ENCODE measurements at regions not wholly inside any gene's neighbourhood (a gene's known extent, or its start where the extent isn't known, plus 50 kb on each side); places are given as distances from the start of the nearest gene placed in this dataset.

DNA sequence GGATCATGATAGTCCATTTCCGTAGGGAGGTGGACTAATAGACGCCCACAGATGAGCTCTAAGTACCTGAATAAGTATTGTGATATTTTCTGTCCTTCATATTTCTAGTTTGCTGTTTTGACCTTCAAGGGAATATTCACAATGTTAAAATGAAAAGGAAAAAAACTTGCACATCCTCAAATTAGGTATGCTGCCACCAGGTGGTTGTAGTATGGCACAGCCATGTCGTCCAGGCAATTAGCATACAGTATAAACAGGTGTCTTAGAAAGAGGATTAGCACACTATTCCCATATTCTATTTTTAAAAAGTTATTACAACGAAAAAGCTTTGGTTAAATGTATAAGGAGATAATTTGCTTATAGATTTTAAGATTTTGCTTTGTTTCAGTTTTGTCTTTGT is 802.0 kb downstream of the RPA4 start:
- TF ChIP-seq, protein P1, sequence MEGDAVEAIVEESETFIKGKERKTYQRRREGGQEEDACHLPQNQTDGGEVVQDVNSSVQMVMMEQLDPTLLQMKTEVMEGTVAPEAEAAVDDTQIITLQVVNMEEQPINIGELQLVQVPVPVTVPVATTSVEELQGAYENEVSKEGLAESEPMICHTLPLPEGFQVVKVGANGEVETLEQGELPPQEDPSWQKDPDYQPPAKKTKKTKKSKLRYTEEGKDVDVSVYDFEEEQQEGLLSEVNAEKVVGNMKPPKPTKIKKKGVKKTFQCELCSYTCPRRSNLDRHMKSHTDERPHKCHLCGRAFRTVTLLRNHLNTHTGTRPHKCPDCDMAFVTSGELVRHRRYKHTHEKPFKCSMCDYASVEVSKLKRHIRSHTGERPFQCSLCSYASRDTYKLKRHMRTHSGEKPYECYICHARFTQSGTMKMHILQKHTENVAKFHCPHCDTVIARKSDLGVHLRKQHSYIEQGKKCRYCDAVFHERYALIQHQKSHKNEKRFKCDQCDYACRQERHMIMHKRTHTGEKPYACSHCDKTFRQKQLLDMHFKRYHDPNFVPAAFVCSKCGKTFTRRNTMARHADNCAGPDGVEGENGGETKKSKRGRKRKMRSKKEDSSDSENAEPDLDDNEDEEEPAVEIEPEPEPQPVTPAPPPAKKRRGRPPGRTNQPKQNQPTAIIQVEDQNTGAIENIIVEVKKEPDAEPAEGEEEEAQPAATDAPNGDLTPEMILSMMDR (IDR thresholded peaks at IDR 0.05; ENCODE audit: control extremely low read depth in 1 of 3, insufficient read depth in 1 of 3, low read depth in 1 of 3, low read length in 3 of 3): peak in 2 of 3 experiments; percentile 19 to 50; a peak in 2 of 4 replicates
- TF ChIP-seq YY1 (IDR thresholded peaks at IDR 0.05; ENCODE audit: low read depth, low read length) (no peak), TAF1 (IDR thresholded peaks at IDR 0.05; ENCODE audit: low read depth, low read length) (no peak), RXRA (IDR thresholded peaks at IDR 0.05; ENCODE audit: insufficient read depth, low read depth, low read length) (no peak), EP300 (IDR thresholded peaks at IDR 0.05; ENCODE audit: borderline replicate concordance in 1 of 2, low read depth in 2 of 2, low read length in 2 of 2) (no peak), EZH2 (IDR thresholded peaks at IDR 0.05; ENCODE audit: low read depth, low read length, severe bottlenecking) (no peak), ZNF274 (IDR thresholded peaks at IDR 0.05; ENCODE audit: borderline replicate concordance, extremely low read depth, low read length) (no peak), CREB1 (IDR thresholded peaks at IDR 0.05) (no peak), POLR2AphosphoS5 (IDR thresholded peaks at IDR 0.05; ENCODE audit: low read depth, low read length) (no peak), MAFK (IDR thresholded peaks at IDR 0.05; ENCODE audit: low read depth, low read length) (no peak), JUND (IDR thresholded peaks at IDR 0.05; ENCODE audit: low read length) (no peak), RAD21 (IDR thresholded peaks at IDR 0.05 in 1 of 2, conservative IDR thresholded peaks at IDR 0.05 in 1 of 2; ENCODE audit: low read depth in 2 of 2, low read length in 2 of 2) (peak; percentile 37 to 53; a peak in 3 of 4 replicates)
- TF ChIP-seq, protein P2, sequence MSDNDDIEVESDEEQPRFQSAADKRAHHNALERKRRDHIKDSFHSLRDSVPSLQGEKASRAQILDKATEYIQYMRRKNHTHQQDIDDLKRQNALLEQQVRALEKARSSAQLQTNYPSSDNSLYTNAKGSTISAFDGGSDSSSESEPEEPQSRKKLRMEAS (IDR thresholded peaks at IDR 0.05): no peak
- TF ChIP-seq, protein P3, sequence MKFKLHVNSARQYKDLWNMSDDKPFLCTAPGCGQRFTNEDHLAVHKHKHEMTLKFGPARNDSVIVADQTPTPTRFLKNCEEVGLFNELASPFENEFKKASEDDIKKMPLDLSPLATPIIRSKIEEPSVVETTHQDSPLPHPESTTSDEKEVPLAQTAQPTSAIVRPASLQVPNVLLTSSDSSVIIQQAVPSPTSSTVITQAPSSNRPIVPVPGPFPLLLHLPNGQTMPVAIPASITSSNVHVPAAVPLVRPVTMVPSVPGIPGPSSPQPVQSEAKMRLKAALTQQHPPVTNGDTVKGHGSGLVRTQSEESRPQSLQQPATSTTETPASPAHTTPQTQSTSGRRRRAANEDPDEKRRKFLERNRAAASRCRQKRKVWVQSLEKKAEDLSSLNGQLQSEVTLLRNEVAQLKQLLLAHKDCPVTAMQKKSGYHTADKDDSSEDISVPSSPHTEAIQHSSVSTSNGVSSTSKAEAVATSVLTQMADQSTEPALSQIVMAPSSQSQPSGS (IDR thresholded peaks at IDR 0.05; ENCODE audit: low read length): no peak
